ENCODE measurements at regions not wholly inside any gene's neighbourhood (a gene's known extent, or its start where the extent isn't known, plus 50 kb on each side); places are given as distances from the start of the nearest gene placed in this dataset.

DNA sequence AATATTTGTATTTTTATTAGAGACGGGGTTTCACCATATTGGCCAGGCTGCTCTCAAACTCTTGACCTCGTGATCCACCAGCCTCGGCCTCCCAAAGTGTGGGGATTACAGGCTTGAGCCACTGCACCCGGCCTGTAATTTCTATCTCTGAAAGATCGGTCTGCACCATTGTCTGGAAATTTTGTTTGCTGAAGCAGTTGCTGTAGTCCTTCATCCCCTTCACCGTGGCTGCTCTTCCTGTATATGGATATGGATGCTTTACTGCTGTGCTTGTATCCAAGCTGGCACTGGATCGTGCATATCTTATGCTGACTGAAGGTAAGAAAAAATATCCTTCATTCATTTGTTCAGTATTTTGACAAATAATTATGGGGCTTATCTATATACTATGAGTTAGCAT lies 338.4 kb upstream of the GNPDA2 start:
- DNase-seq (ENCODE audit: low read depth), result no peak
- TF ChIP-seq CTCF (conservative IDR thresholded peaks at IDR 0.05; ENCODE audit: low read depth, low read length), result no peak
- no peak overlapping the region for H3K4me3 ChIP-seq (ENCODE audit: low read depth, low read length)

DNA sequence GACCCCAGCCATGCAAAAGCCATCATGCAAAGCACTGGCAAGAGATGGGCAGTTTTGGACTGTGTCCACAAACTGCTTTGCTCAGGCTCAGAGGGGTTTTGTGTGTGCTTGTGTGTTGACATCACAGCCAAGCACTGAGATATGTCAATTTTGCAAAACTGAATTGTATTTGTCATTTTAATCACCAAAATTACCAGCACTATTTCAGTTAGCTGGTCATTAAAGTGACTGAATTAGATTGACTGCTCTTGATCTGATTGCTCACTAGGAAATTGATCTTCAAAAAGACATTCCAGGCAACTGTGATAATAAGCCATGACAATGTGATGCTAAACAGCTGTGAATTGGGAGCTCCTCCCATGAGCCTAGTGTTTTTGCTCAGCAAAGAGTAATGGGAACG lies 337.3 kb upstream of the GNPDA2 start:
- no peak for DNase-seq (ENCODE audit: low read depth)
- H3K4me3 ChIP-seq (ENCODE audit: low read depth, low read length), result no peak overlapping the region
- no peak for TF ChIP-seq CTCF (conservative IDR thresholded peaks at IDR 0.05; ENCODE audit: low read depth, low read length)

- no peak overlapping the region for H3K4me3 ChIP-seq (ENCODE audit: low read depth, low read length)
- no peak for TF ChIP-seq CTCF (conservative IDR thresholded peaks at IDR 0.05; ENCODE audit: low read depth, low read length)
- no peak for DNase-seq (ENCODE audit: low read depth)
These were observed 336.7 kb upstream of the GNPDA2 start for GRCh38 chr4:45062935-45063545.

- TF ChIP-seq CTCF (conservative IDR thresholded peaks at IDR 0.05; ENCODE audit: low read depth, low read length), result no peak
These were observed 317.6 kb upstream of the GNPDA2 start for GRCh38 chr4:45043911-45044310.

DNA sequence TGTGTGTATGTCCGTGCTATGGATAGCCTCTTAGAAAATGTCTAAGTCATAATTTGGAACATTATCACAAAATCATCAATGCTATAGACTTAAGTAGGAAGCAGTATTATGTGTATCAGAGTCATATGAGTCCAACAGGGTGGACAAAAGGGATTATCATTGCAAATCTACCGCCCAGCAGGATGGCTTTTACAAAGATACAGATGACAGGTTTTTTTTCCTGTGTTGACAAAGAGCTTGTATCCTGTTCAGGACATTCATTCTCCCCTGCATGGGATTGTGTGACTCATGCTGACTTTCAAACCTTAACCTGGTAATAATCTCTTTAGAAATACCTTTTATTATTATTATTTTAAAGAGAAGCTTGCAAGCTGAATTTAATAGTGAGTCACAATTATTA lies 310.3 kb upstream of the GNPDA2 start:
- no peak overlapping the region for H3K4me3 ChIP-seq (ENCODE audit: low read depth, low read length)
- no peak for DNase-seq (ENCODE audit: low read depth)
- TF ChIP-seq CTCF (conservative IDR thresholded peaks at IDR 0.05; ENCODE audit: low read depth, low read length), result no peak

More at GRCh38 chr4:45043911-45044310, 317.6 kb upstream of the GNPDA2 start:
- H3K4me3 ChIP-seq (ENCODE audit: low read depth, low read length), result no peak overlapping the region
- DNase-seq (ENCODE audit: low read depth), result no peak

DNA sequence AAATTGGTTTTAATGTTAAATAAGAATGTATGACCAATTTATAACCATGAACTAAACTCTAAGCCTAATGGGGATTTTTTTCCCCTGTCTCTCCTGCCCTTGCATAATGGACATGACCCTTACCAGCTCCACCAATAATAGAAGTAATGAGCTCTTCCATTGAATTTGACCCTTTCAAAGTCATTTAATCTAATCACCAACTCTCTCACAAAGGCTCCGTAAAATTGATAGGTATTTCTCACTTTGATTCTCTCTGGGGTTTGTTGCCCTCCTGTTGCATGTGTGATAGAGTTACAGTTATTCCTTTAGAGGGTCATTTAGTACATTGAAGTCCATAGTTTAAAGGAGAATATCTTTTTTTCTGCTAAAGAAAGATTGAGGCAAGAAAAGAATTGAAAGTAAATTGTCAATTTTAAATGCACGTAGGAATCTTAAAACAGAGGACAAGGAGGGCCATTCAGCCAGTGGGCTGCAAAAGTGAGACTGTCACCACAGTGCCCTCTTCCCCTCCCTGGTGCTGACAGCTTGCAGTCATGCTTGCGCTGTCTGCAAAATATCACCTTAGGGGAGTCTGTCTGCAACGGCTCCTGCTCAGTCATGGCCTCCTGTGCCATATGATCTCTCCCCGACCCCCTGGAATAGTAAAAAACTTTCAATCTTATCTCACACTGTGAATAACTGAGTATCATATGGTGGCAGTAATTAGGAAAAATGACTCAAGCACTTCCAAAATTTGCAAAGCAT lies 307.5 kb upstream of the GNPDA2 start:
- no peak overlapping the region for H3K4me3 ChIP-seq (ENCODE audit: low read depth, low read length)
- no peak for TF ChIP-seq CTCF (conservative IDR thresholded peaks at IDR 0.05; ENCODE audit: low read depth, low read length)
- DNase-seq (ENCODE audit: low read depth), result no peak

GRCh38 chr4:45030059-45030458 lies 303.7 kb upstream of the GNPDA2 start:
- no peak overlapping the region for H3K4me3 ChIP-seq (ENCODE audit: low read depth, low read length)
- TF ChIP-seq CTCF (conservative IDR thresholded peaks at IDR 0.05; ENCODE audit: low read depth, low read length), result no peak
- no peak for DNase-seq (ENCODE audit: low read depth)

All from epithelial cell of proximal tubule (primary cell).